ENCODE measurements at regions not wholly inside any gene's neighbourhood (a gene's known extent, or its start where the extent isn't known, plus 50 kb on each side); places are given as distances from the start of the nearest gene placed in this dataset.
"Not testable (repeated sequence)": the region's sequence is repeated elsewhere in the genome, so short reads cannot be mapped to it uniquely, and the experiment has no call there.

- no peak for TF ChIP-seq JUN (IDR thresholded peaks at IDR 0.05; ENCODE audit: low read depth, low read length)
Observed at GRCh38 chr9:97186493-97186892, 121.0 kb upstream of the CCDC180 start (continued).

GRCh38 chr9:97182532-97182931, 124.9 kb upstream of the CCDC180 start:
- H2AFZ ChIP-seq (ENCODE audit: low read length); H3K23ac ChIP-seq (ENCODE audit: insufficient read length); H3K4ac ChIP-seq (replicated peaks; ENCODE audit: insufficient read length, low read depth, low read length); H4K20me1 ChIP-seq (replicated peaks in 1 of 2; ENCODE audit: control insufficient read depth in 1 of 2, insufficient read depth in 2 of 2, low read length in 2 of 2); FAIRE-seq; H3K14ac ChIP-seq (ENCODE audit: insufficient read length); H3K56ac ChIP-seq (replicated peaks; ENCODE audit: insufficient read length, low read depth, low read length); H3K79me2 ChIP-seq (ENCODE audit: control insufficient read depth in 1 of 2, insufficient read depth in 2 of 2, low read length in 2 of 2); H2BK12ac ChIP-seq (ENCODE audit: low read depth, low read length); H2BK5ac ChIP-seq (ENCODE audit: low read depth, low read length); H3K18ac ChIP-seq (ENCODE audit: extremely low read depth, low read length); H4K91ac ChIP-seq (replicated peaks; ENCODE audit: insufficient read length, low read length); H2BK15ac ChIP-seq (ENCODE audit: low read length); DNase-seq (ENCODE audit: low read depth in 1 of 2, low spot score in 2 of 2); H2BK20ac ChIP-seq (ENCODE audit: low read length); H3K9me3 ChIP-seq (ENCODE audit: insufficient read depth in 2 of 2, low read depth in 1 of 2, low read length in 1 of 2); H3K23me2 ChIP-seq (ENCODE audit: low read depth, low read length); H3K4me2 ChIP-seq (ENCODE audit: insufficient read depth in 1 of 2, low read depth in 2 of 2, low read length in 2 of 2); H3K79me1 ChIP-seq (ENCODE audit: low read depth, low read length); H3K27ac ChIP-seq (ENCODE audit: low read depth, low read length); H3K27me3 ChIP-seq (replicated peaks in 1 of 4; ENCODE audit: control insufficient read depth in 3 of 4, extremely low read depth in 1 of 4, insufficient read depth in 3 of 4, low read length in 3 of 4); H4K5ac ChIP-seq (ENCODE audit: insufficient read length, low read depth, low read length); H3K4me3 ChIP-seq (ENCODE audit: extremely low read depth in 1 of 4, insufficient read depth in 2 of 4, low read depth in 3 of 4, low read length in 4 of 4); H4K8ac ChIP-seq (ENCODE audit: extremely low read depth, insufficient read depth, low read length); H2AK5ac ChIP-seq (ENCODE audit: low read depth, low read length); H3K9ac ChIP-seq (replicated peaks in 1 of 4; ENCODE audit: extremely low read depth in 1 of 4, low read depth in 3 of 4, low read length in 3 of 4); CTCF ChIA-PET (ENCODE audit: partially characterized antibody); H2BK120ac ChIP-seq (replicated peaks; ENCODE audit: low read depth, low read length); H3K4me1 ChIP-seq (replicated peaks in 1 of 4; ENCODE audit: control insufficient read depth in 3 of 4, insufficient read depth in 4 of 4, low read length in 3 of 4): not testable (repeated sequence)
- POLR2A ChIA-PET (ENCODE audit: partially characterized antibody) = interaction anchor here (1.3 kb wide), 1 partner anchor 23 kb away, joined by 3 read pairs; no protein-coding TSS in a partner anchor
- peaks cover 21 to 86% (median 54%) of the 10 kb centered on the region in 4 experiments for H3K36me3 ChIP-seq (ENCODE audit: control insufficient read depth in 2 of 4, insufficient read depth in 4 of 4, low read length in 3 of 4)
- WGBS, 2 experiments (ENCODE audit: extremely low coverage in 1 of 2, insufficient coverage in 1 of 2, insufficient read length in 1 of 2, insufficient replicate concordance in 2 of 2, low coverage in 1 of 2, low lambda C conversion rate in 2 of 2, missing lambda C conversion rate in 1 of 2) = 90% methylated on average over 2 of the region's 2 CpGs; no CpG with 5 or more reads in 1 of the 2 experiments

All from H1 (cell line).